HEK293T (cell line): ENCODE measurements at regions not wholly inside any gene's neighbourhood (a gene's known extent, or its start where the extent isn't known, plus 50 kb on each side); places are given as distances from the start of the nearest gene placed in this dataset.

Experiments
- BHLHE40 ChIP-seq: fragments of 450-650 bp; IDR thresholded peaks from 2 replicates; pipeline ENCODE4 v1.6.1; 2016; ENCODE audit warnings: mild to moderate bottlenecking, moderate library complexity, borderline replicate concordance
- FOXA1 ChIP-seq: fragments of 450-650 bp; IDR thresholded peaks from 2 replicates; pipeline ENCODE4 v1.6.1; 2016; ENCODE audit warnings: mild to moderate bottlenecking
- FOXK2 ChIP-seq: fragments of 450-650 bp; IDR thresholded peaks from 2 replicates; pipeline ENCODE4 v1.6.1; 2016; ENCODE audit warnings: mild to moderate bottlenecking
- TARDBP ChIP-seq: fragments of 450-650 bp; IDR thresholded peaks from 2 replicates; pipeline ENCODE4 v1.6.1; 2016

- TF ChIP-seq FOXA1, result no peak
- no peak for TF ChIP-seq TARDBP
- no peak for TF ChIP-seq BHLHE40
- TF ChIP-seq FOXK2, result no peak
Measured at GRCh38 chr3:1892459-1892858, 206.2 kb upstream of the CNTN4 start.
